ENCODE measurements at regions not wholly inside any gene's neighbourhood (a gene's known extent, or its start where the extent isn't known, plus 50 kb on each side); places are given as distances from the start of the nearest gene placed in this dataset.

- H3K27ac ChIP-seq = peak overlapping the region; percentile 53 to 66
- no peaks in the 10 kb centered on the region for H3K9me3 ChIP-seq
- intact Hi-C loops (cut with DNase I; ENCODE audit: low total_unique reads) = no loop called here
- H3K36me3 ChIP-seq = no peaks in the 10 kb centered on the region
- no peak overlapping the region for H3K4me3 ChIP-seq
- no peak for TF ChIP-seq POLR2A (IDR thresholded peaks at IDR 0.05)
- TF ChIP-seq POLR2AphosphoS5 (IDR thresholded peaks at IDR 0.05) = no peak
- no peak for TF ChIP-seq CTCF (IDR thresholded peaks at IDR 0.05)
- no peaks in the 10 kb centered on the region for H3K27me3 ChIP-seq
- peaks cover 0 to under 1% of the 10 kb centered on the region in 2 donors for H3K4me1 ChIP-seq
- DNase-seq (ENCODE audit: low spot score in 2 of 2) = peak in 1 of 2 donors; percentile 67
Measured at GRCh38 chr7:131061158-131061557, 266.5 kb upstream of the MKLN1 start.

- DNase-seq (ENCODE audit: low spot score in 2 of 2) = no peak
- Histone ChIP-seq H3K9me3 (no peaks in the 10 kb centered on the region), H3K4me3 (no peak overlapping the region), H3K27me3 (no peaks in the 10 kb centered on the region), H3K36me3 (no peaks in the 10 kb centered on the region), H3K4me1 (no peaks in the 10 kb centered on the region), H3K27ac (peak overlapping the region; percentile 53 to 66)
- TF ChIP-seq CTCF (IDR thresholded peaks at IDR 0.05) (no peak), POLR2A (IDR thresholded peaks at IDR 0.05) (no peak)
- intact Hi-C loops (cut with DNase I; ENCODE audit: low total_unique reads) = no loop called here
Measured at GRCh38 chr7:131061818-131062217, 265.9 kb upstream of the MKLN1 start.

- no peaks in the 10 kb centered on the region for H3K36me3 ChIP-seq
- no peaks in the 10 kb centered on the region for H3K9me3 ChIP-seq
- DNase-seq (ENCODE audit: low spot score in 2 of 2) = no peak
- intact Hi-C loops (cut with DNase I; ENCODE audit: low total_unique reads) = no loop called here
- no peaks in the 10 kb centered on the region for H3K27me3 ChIP-seq
- peak overlapping the region; percentile 49 to 64 for H3K27ac ChIP-seq
- H3K4me1 ChIP-seq = peaks cover 0 to 6% of the 10 kb centered on the region in 2 donors
- no peak overlapping the region for H3K4me3 ChIP-seq
- no peak for TF ChIP-seq POLR2A (IDR thresholded peaks at IDR 0.05)
- no peak for TF ChIP-seq CTCF (IDR thresholded peaks at IDR 0.05)
- no peak for TF ChIP-seq POLR2AphosphoS5 (IDR thresholded peaks at IDR 0.05)
Measured at GRCh38 chr7:131066635-131067034, 261.0 kb upstream of the MKLN1 start.

- DNase-seq (ENCODE audit: low spot score in 2 of 2) = no peak
- Histone ChIP-seq H3K9me3 (no peaks in the 10 kb centered on the region), H3K27ac (peak overlapping the region; percentile 49 to 64), H3K4me3 (no peak overlapping the region), H3K27me3 (no peaks in the 10 kb centered on the region), H3K36me3 (no peaks in the 10 kb centered on the region), H3K4me1 (peaks cover 0 to 6% of the 10 kb centered on the region in 2 donors)
- TF ChIP-seq CTCF (IDR thresholded peaks at IDR 0.05) (no peak), POLR2A (IDR thresholded peaks at IDR 0.05) (no peak), POLR2AphosphoS5 (IDR thresholded peaks at IDR 0.05) (no peak)
- intact Hi-C loops (cut with DNase I; ENCODE audit: low total_unique reads) = no loop called here
Measured at GRCh38 chr7:131067220-131067619, 260.5 kb upstream of the MKLN1 start.

- H3K9me3 ChIP-seq = no peaks in the 10 kb centered on the region
- no peaks in the 10 kb centered on the region for H3K36me3 ChIP-seq
- H3K27me3 ChIP-seq = no peaks in the 10 kb centered on the region
- DNase-seq (ENCODE audit: low spot score in 2 of 2) = no peak
- no peak overlapping the region for H3K4me3 ChIP-seq
- peaks cover 0 to 10% of the 10 kb centered on the region in 2 donors for H3K4me1 ChIP-seq
- H3K27ac ChIP-seq = peak overlapping the region; percentile 41 to 60
- intact Hi-C loops (cut with DNase I; ENCODE audit: low total_unique reads) = no loop called here
- TF ChIP-seq POLR2AphosphoS5 (IDR thresholded peaks at IDR 0.05) = no peak
- TF ChIP-seq CTCF (IDR thresholded peaks at IDR 0.05) = peak in 1 of 3 donors; percentile 15
Measured at GRCh38 chr7:131068604-131069021, 259.1 kb upstream of the MKLN1 start.
